H1 (cell line): ENCODE measurements at regions not wholly inside any gene's neighbourhood (a gene's known extent, or its start where the extent isn't known, plus 50 kb on each side); places are given as distances from the start of the nearest gene placed in this dataset.

Source experiments
- CTCF ChIA-PET: fragments of 300-600 bp; sonication (Branson Sonifier 250); formaldehyde crosslinking; loops from one replicate; lab custom pipeline; 2021; ENCODE audit not compliant: partially characterized antibody; lab: Charles Lee
- POLR2A ChIA-PET: fragments of 300-600 bp; sonication (Branson Sonifier 250); formaldehyde crosslinking; loops from one replicate; lab custom pipeline; 2021; ENCODE audit warnings: inconsistent platforms; ENCODE audit not compliant: partially characterized antibody; lab: Charles Lee
- DNase-seq, 2 experiments: peaks; one replicate each; pipeline versions ENCODE4 v3.0.0 to v3.0.0-alpha.2; 2010 to 2022; ENCODE audit warnings: low spot score in 2 of 2, low read depth in 1 of 2, mixed read lengths in 1 of 2
- FAIRE-seq: peaks from 2 replicates; lab custom pipeline; 2011; peaks lifted over from hg19 to GRCh38; lab: Jason Lieb, UNC
- H2AFZ ChIP-seq: 2 replicates; pipeline ENCODE4 v1.8.1; 2012; ENCODE audit warnings: low read length, inconsistent platforms
- H2AK5ac ChIP-seq: 2 replicates; pipeline ENCODE4 v1.6.1; 2013; ENCODE audit warnings: low read depth, low read length
- H2BK120ac ChIP-seq: replicated peaks from 2 replicates; pipeline ENCODE3; 2013; ENCODE audit warnings: low read depth, low read length, inconsistent platforms
- H2BK12ac ChIP-seq: 2 replicates; pipeline ENCODE4 v1.6.1; 2013; ENCODE audit warnings: low read depth, low read length
- H2BK15ac ChIP-seq: 2 replicates; pipeline ENCODE4 v1.6.1; 2013; ENCODE audit warnings: low read length
- H2BK20ac ChIP-seq: 2 replicates; pipeline ENCODE4 v1.6.1; 2013; ENCODE audit warnings: low read length
- H2BK5ac ChIP-seq: 2 replicates; pipeline ENCODE4 v1.6.1; 2013; ENCODE audit warnings: low read depth, low read length
- H3K14ac ChIP-seq: 2 replicates; pipeline ENCODE4 v1.6.1; 2013; ENCODE audit warnings: inconsistent platforms; ENCODE audit not compliant: insufficient read length
- H3K18ac ChIP-seq: 2 replicates; pipeline ENCODE4 v1.6.1; 2013; ENCODE audit warnings: low read length; ENCODE audit errors: extremely low read depth
- H3K23ac ChIP-seq: 2 replicates; pipeline ENCODE4 v1.6.1; 2013; ENCODE audit warnings: inconsistent platforms; ENCODE audit not compliant: insufficient read length
- H3K23me2 ChIP-seq: 2 replicates; pipeline ENCODE4 v1.6.1; 2013; ENCODE audit warnings: low read depth, low read length
- H3K27ac ChIP-seq: 2 replicates; pipeline ENCODE4 v1.6.1; 2011; ENCODE audit warnings: low read depth, low read length, inconsistent platforms
- H3K27me3 ChIP-seq, 4 experiments: replicated peaks in 1 of 4; 1 replicate in 1 of 4; 2 replicates in 3 of 4; pipeline versions ENCODE4 v1.6.1 to v1.8.1; 2011 to 2013; ENCODE audit warnings: low read length in 3 of 4, mild to moderate bottlenecking in 3 of 4, inconsistent platforms in 2 of 4, mixed read lengths in 2 of 4, moderate library complexity in 1 of 4; ENCODE audit not compliant: control insufficient read depth in 3 of 4, insufficient read depth in 3 of 4; ENCODE audit errors: extremely low read depth in 1 of 4
- H3K36me3 ChIP-seq, 4 experiments: 2 replicates each; pipeline versions ENCODE4 v1.6.1 to v1.8.1; 2011 to 2013; ENCODE audit warnings: mild to moderate bottlenecking in 4 of 4, low read length in 3 of 4, moderate library complexity in 2 of 4, control low read depth in 1 of 4, inconsistent platforms in 1 of 4; ENCODE audit not compliant: insufficient read depth in 4 of 4, control insufficient read depth in 2 of 4
- H3K4ac ChIP-seq: replicated peaks from 2 replicates; pipeline ENCODE3; 2013; ENCODE audit warnings: low read length, low read depth, mixed read lengths, inconsistent platforms; ENCODE audit not compliant: insufficient read length
- H3K4me1 ChIP-seq, 4 experiments: replicated peaks in 1 of 4; 1 replicate in 1 of 4; 2 replicates in 3 of 4; pipeline versions ENCODE4 v1.6.1 to v1.8.1; 2011 to 2013; ENCODE audit warnings: low read length in 3 of 4, inconsistent platforms in 2 of 4, mixed read lengths in 1 of 4; ENCODE audit not compliant: insufficient read depth in 4 of 4, control insufficient read depth in 3 of 4
- H3K4me2 ChIP-seq, 2 experiments: 2 replicates each; pipeline versions ENCODE4 v1.6.1 to v1.8.1; 2011 to 2013; ENCODE audit warnings: low read depth in 2 of 2, low read length in 2 of 2, control low read depth in 1 of 2, inconsistent platforms in 1 of 2, mild to moderate bottlenecking in 1 of 2; ENCODE audit not compliant: insufficient read depth in 1 of 2
- H3K4me3 ChIP-seq, 4 experiments: fragments of 200-600, 300-600 bp in 1 of 4; sonication (generic), shearing (Covaris generic), sonication (Bioruptor Twin) in 1 of 4; 2 replicates each; pipeline versions ENCODE4 v1.5.1 to v1.8.1; 2011 to 2016; ENCODE audit warnings: low read length in 4 of 4, low read depth in 3 of 4, control low read depth in 2 of 4, inconsistent platforms in 2 of 4, mild to moderate bottlenecking in 2 of 4, mixed read lengths in 1 of 4, moderate library complexity in 1 of 4; ENCODE audit not compliant: insufficient read depth in 2 of 4; ENCODE audit errors: extremely low read depth in 1 of 4
- H3K56ac ChIP-seq: replicated peaks from 2 replicates; pipeline ENCODE3; 2013; ENCODE audit warnings: low read depth, mild to moderate bottlenecking, mixed read lengths, low read length, inconsistent platforms; ENCODE audit not compliant: insufficient read length
- H3K79me1 ChIP-seq: 2 replicates; pipeline ENCODE4 v1.6.1; 2013; ENCODE audit warnings: low read depth, low read length, control low read depth
- H3K79me2 ChIP-seq, 2 experiments: 2 replicates each; pipeline versions ENCODE4 v1.6.1 to v1.8.1; 2012 to 2013; ENCODE audit warnings: low read length in 2 of 2, mild to moderate bottlenecking in 2 of 2, inconsistent platforms in 1 of 2; ENCODE audit not compliant: insufficient read depth in 2 of 2, control insufficient read depth in 1 of 2
- H3K9ac ChIP-seq, 4 experiments: replicated peaks in 1 of 4; 1 replicate in 1 of 4; 2 replicates in 3 of 4; pipeline versions ENCODE4 v1.6.1 to v1.8.1; 2011 to 2013; ENCODE audit warnings: low read depth in 3 of 4, low read length in 3 of 4, control low read depth in 2 of 4, mild to moderate bottlenecking in 2 of 4, moderate library complexity in 2 of 4, inconsistent platforms in 1 of 4; ENCODE audit errors: extremely low read depth in 1 of 4
- H3K9me3 ChIP-seq, 2 experiments: 2 replicates each; pipeline versions ENCODE4 v1.6.1 to v1.8.1; 2012 to 2013; ENCODE audit warnings: mild to moderate bottlenecking in 2 of 2, moderate library complexity in 2 of 2, control low read depth in 1 of 2, inconsistent platforms in 1 of 2, low read depth in 1 of 2, low read length in 1 of 2, mixed read lengths in 1 of 2; ENCODE audit not compliant: insufficient read depth in 2 of 2
- H4K20me1 ChIP-seq, 2 experiments: replicated peaks in 1 of 2; 2 replicates each; pipeline versions ENCODE3 to v1.8.1; 2011 to 2013; ENCODE audit warnings: inconsistent platforms in 2 of 2, low read length in 2 of 2, mild to moderate bottlenecking in 1 of 2; ENCODE audit not compliant: insufficient read depth in 2 of 2, control insufficient read depth in 1 of 2
- H4K5ac ChIP-seq: 2 replicates; pipeline ENCODE4 v1.6.1; 2013; ENCODE audit warnings: low read length, low read depth, mixed read lengths, inconsistent platforms; ENCODE audit not compliant: insufficient read length
- H4K8ac ChIP-seq: 2 replicates; pipeline ENCODE4 v1.8.0; 2013; ENCODE audit warnings: mild to moderate bottlenecking, moderate library complexity, low read length, inconsistent platforms; ENCODE audit not compliant: insufficient read depth; ENCODE audit errors: extremely low read depth
- H4K91ac ChIP-seq: replicated peaks from 2 replicates; pipeline ENCODE3; 2013; ENCODE audit warnings: low read length, mixed read lengths, inconsistent platforms; ENCODE audit not compliant: insufficient read length
- EGR1 ChIP-seq: IDR thresholded peaks from 2 replicates; pipeline ENCODE4 v1.6.1; 2011; ENCODE audit warnings: low read depth, low read length, borderline replicate concordance
- EZH2 ChIP-seq: fragments of 200-600 bp; sonication (generic); IDR thresholded peaks from 2 replicates; pipeline ENCODE4 v1.7.1; 2012; ENCODE audit warnings: low read depth, mild to moderate bottlenecking, moderate library complexity, low read length, inconsistent platforms; ENCODE audit not compliant: severe bottlenecking
- HDAC6 ChIP-seq: IDR thresholded peaks from one replicate; pipeline ENCODE4 v1.7.1; 2012; ENCODE audit warnings: low read depth, mild to moderate bottlenecking, inconsistent platforms, low read length, moderate library complexity
- POU5F1 ChIP-seq: IDR thresholded peaks from 2 replicates; pipeline ENCODE4 v1.6.1; 2011; ENCODE audit warnings: low read depth, mild to moderate bottlenecking, low read length, moderate library complexity
- RNF2 ChIP-seq: fragments of 200-900, 300-1000 bp; sonication (generic); IDR thresholded peaks from 2 replicates; pipeline ENCODE4 v1.7.1; 2016; ENCODE audit warnings: borderline replicate concordance, low read depth, mild to moderate bottlenecking, antibody characterized with exemption, low read length; ENCODE audit not compliant: poor library complexity, severe bottlenecking; ENCODE audit errors: missing control alignments
- RXRA ChIP-seq: IDR thresholded peaks from 2 replicates; pipeline ENCODE4 v1.6.1; 2011; ENCODE audit warnings: low read depth, mild to moderate bottlenecking, low read length, moderate library complexity; ENCODE audit not compliant: insufficient read depth
- SAP30 ChIP-seq: fragments of 300-600 bp; sonication (generic); IDR thresholded peaks from 2 replicates; pipeline ENCODE4 v1.7.1; 2012; ENCODE audit warnings: low read length, moderate library complexity, mild to moderate bottlenecking, inconsistent platforms; ENCODE audit not compliant: insufficient read depth, insufficient replicate concordance
- SIRT6 ChIP-seq: IDR thresholded peaks from one replicate; pipeline ENCODE4 v1.7.1; 2012; ENCODE audit warnings: low read length, inconsistent platforms
- SP1 ChIP-seq: IDR thresholded peaks from 2 replicates; pipeline ENCODE4 v1.6.1; 2011; ENCODE audit warnings: low read depth, low read length
- SP4 ChIP-seq: IDR thresholded peaks from 2 replicates; pipeline ENCODE4 v1.6.1; 2012; ENCODE audit warnings: low read length, inconsistent platforms
- WGBS, 2 experiments: shearing (Covaris generic) in 1 of 2; methylation state at CpG; one replicate each; pipeline versions ENCODE4 v1.1.6 to v1.1.7; 2013 to 2015; ENCODE audit warnings: low lambda C conversion rate in 2 of 2, mixed read lengths in 2 of 2, inconsistent platforms in 1 of 2, low coverage in 1 of 2, missing lambda C conversion rate in 1 of 2; ENCODE audit not compliant: insufficient replicate concordance in 2 of 2, insufficient coverage in 1 of 2, insufficient read length in 1 of 2; ENCODE audit errors: extremely low coverage in 1 of 2, missing lambda C conversion rate in 1 of 2; 5-methylcytosine and 5-hydroxymethylcytosine counted together
- TF ChIP-seq, protein P1 (sequence below): IDR thresholded peaks from 2 replicates; pipeline ENCODE4 v1.6.1; 2011; ENCODE audit warnings: low read length, improper control_type of control experiment

DNA sequence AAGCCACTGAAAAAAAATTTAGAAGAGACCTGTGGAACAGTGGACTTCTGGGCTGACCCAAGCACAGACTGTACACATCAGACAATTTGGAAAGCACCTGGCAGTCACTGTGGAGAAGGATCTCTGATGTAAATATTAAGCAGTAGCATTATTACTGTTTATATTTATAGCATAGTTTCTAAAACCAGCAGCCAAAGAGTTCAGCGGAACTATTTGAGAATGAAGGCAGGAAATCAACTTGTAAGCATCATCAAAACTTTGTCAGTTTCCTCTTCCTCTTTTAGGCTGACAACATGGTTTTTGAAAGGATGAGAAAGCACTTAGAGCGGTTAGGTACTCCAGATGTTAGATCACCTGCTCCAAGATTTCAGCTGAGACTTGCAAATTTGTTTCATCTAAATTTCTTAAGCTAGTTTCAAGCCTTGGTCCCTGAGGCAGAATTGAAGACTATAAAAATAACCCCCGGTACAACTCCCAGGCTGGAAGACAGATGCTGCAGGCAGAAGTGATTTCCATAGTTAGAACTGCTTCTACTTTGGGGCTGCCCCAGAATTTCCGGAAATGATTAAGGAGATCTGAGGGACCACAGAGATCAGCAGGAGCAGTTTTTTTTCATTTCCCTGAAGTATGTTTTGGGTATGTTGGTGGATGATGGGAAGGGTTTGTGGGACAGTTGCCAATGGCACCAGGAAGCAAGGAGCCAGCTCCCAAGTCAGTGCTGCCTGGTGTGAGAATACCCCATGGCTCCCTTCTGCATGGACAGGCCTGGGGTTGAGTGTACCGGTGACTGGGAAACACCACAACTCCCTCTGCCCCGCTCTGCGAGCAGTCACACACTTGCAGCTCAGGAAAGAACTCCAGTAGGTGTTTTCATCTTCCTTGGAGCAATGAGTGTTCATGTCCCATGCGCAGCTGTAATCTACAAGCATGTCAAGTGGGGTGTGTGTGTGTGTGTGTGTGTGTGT lies 354.5 kb downstream of the NUAK1 start:
- Histone ChIP-seq H4K5ac (no peak overlapping the region), H4K8ac (no peak overlapping the region), H3K18ac (peak overlapping the region; percentile 28; the same call in 1 of the 2 replicates), H3K56ac (no peak overlapping the region), H4K20me1 (no peaks in the 10 kb centered on the region), H3K36me3 (no peaks in the 10 kb centered on the region), H2BK20ac (no peak overlapping the region), H2BK12ac (no peak overlapping the region), H2BK120ac (no peak overlapping the region), H3K4me3 (no peak overlapping the region), H3K4ac (no peak overlapping the region), H3K23ac (no peak overlapping the region), H2AFZ (no peak overlapping the region), H4K91ac (no peak overlapping the region), H3K4me2 (no peak overlapping the region), H3K27ac (no peak overlapping the region), H2AK5ac (no peak overlapping the region), H3K27me3 (no peaks in the 10 kb centered on the region), H3K23me2 (no peaks in the 10 kb centered on the region), H3K4me1 (no peaks in the 10 kb centered on the region), H3K79me2 (no peaks in the 10 kb centered on the region), H3K14ac (no peak overlapping the region), H2BK15ac (no peak overlapping the region), H3K79me1 (no peaks in the 10 kb centered on the region), H3K9ac (no peak overlapping the region), H2BK5ac (no peak overlapping the region), H3K9me3 (no peaks in the 10 kb centered on the region)
- no peak for FAIRE-seq
- DNase-seq: no peak
- POLR2A ChIA-PET: no interaction called here
- CTCF ChIA-PET: interaction anchor here (0.6 to 1.5 kb wide), 5 partner anchors 13 to 440 kb away, joined by 3 to 7 read pairs (median 3); no protein-coding TSS in a partner anchor
- 94% methylated on average over 8 of the region's 8 CpGs; no CpG with 5 or more reads in 1 of the 2 experiments for WGBS, 2 experiments
- TF ChIP-seq, protein P1, sequence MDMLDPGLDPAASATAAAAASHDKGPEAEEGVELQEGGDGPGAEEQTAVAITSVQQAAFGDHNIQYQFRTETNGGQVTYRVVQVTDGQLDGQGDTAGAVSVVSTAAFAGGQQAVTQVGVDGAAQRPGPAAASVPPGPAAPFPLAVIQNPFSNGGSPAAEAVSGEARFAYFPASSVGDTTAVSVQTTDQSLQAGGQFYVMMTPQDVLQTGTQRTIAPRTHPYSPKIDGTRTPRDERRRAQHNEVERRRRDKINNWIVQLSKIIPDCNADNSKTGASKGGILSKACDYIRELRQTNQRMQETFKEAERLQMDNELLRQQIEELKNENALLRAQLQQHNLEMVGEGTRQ: no peak
- TF ChIP-seq SAP30 (no peak), SIRT6 (no peak), SP4 (no peak), SP1 (no peak), EZH2 (no peak), RNF2 (no peak), EGR1 (no peak), POU5F1 (no peak), HDAC6 (no peak), RXRA (no peak)
